ENCODE measurements at regions not wholly inside any gene's neighbourhood (a gene's known extent, or its start where the extent isn't known, plus 50 kb on each side); places are given as distances from the start of the nearest gene placed in this dataset.

DNA sequence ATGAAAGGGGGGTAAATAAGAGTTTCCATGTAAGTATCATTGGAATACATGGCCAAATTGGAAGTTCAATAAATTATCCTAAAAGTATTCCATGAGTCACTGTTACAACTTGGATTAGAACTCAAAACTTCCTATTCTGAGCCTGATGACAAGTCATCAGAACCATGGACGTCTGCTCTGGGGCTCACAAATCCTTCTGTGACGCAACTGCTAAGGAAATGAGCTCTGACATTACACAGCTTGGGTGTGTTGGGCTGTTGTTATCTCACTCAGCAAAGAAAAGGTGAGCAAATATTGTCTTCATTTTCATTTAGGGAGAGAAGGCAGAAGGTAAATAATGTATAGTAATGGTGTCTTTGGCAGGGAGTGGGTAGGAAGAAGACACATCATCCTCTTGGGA, 214.8 kb upstream of the ADO start (continued):
- TF ChIP-seq MEF2A (IDR thresholded peaks at IDR 0.05; ENCODE audit: borderline replicate concordance, low read depth): no peak
- TF ChIP-seq RFX5 (IDR thresholded peaks at IDR 0.05; ENCODE audit: low read length): no peak
- no peak for TF ChIP-seq FOSL2 (IDR thresholded peaks at IDR 0.05; ENCODE audit: borderline replicate concordance, low read depth)
- TF ChIP-seq RXRA (IDR thresholded peaks at IDR 0.05; ENCODE audit: borderline replicate concordance, low read depth): no peak
- TF ChIP-seq FOXM1 (IDR thresholded peaks at IDR 0.05; ENCODE audit: low read depth): no peak
- TF ChIP-seq, protein P1, sequence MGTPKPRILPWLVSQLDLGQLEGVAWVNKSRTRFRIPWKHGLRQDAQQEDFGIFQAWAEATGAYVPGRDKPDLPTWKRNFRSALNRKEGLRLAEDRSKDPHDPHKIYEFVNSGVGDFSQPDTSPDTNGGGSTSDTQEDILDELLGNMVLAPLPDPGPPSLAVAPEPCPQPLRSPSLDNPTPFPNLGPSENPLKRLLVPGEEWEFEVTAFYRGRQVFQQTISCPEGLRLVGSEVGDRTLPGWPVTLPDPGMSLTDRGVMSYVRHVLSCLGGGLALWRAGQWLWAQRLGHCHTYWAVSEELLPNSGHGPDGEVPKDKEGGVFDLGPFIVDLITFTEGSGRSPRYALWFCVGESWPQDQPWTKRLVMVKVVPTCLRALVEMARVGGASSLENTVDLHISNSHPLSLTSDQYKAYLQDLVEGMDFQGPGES (IDR thresholded peaks at IDR 0.05; ENCODE audit: low read depth, low read length): no peak
- no peak for TF ChIP-seq GABPA (IDR thresholded peaks at IDR 0.05; ENCODE audit: low read depth)
- TF ChIP-seq EP300 (IDR thresholded peaks at IDR 0.05; ENCODE audit: borderline replicate concordance in 1 of 2, low read depth in 1 of 2, low read length in 1 of 2): no peak

DNA sequence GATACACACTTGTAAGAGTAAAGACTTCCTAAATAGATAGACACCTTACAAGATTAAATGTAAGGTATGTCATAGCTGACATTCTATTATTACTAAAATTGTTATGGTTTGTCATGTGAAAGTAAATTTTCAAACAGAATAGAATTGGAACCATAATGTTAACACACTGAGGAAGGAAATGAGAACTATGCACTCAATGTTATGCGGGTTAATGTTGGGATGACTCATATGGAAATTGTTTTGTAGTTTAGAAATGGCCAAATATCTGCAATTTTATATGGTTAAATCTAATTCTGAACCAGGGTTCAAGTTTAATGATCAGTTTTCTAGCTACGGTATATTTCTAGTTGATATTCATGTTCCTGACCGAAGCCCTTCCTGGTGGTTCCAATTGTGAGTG, 214.2 kb upstream of the ADO start:
- H3K79me2 ChIP-seq (ENCODE audit: insufficient read depth): no peaks in the 10 kb centered on the region
- H3K9ac ChIP-seq: no peak overlapping the region
- no peak for DNase-seq
- POLR2A ChIA-PET: no interaction called here
- H4K20me1 ChIP-seq (ENCODE audit: insufficient read depth): no peaks in the 10 kb centered on the region
- H3F3A ChIP-seq (replicated peaks; ENCODE audit: insufficient read depth): no peaks in the 10 kb centered on the region
- H3K4me3 ChIP-seq (ENCODE audit: low read depth in 2 of 2, low read length in 1 of 2): no peak overlapping the region
- H3K4me2 ChIP-seq: no peak overlapping the region
- 74% methylated on average over 3 of the region's 3 CpGs for WGBS (ENCODE audit: low lambda C conversion rate)
- no peaks in the 10 kb centered on the region for H3K9me2 ChIP-seq
- CTCF ChIA-PET: interaction anchor here (1.2 kb wide), 1 partner anchor 569 kb away, joined by 3 read pairs; no protein-coding TSS in a partner anchor
- no peaks in the 10 kb centered on the region; a peak in 1 of 4 replicates for H3K4me1 ChIP-seq (ENCODE audit: control insufficient read depth in 1 of 2, insufficient read depth in 2 of 2, low read depth in 1 of 2, low read length in 1 of 2)
- H3K27ac ChIP-seq (ENCODE audit: low read depth in 2 of 2, low read length in 1 of 2): no peak overlapping the region
- no peaks in the 10 kb centered on the region for H3K27me3 ChIP-seq (ENCODE audit: insufficient read depth)
- no peaks in the 10 kb centered on the region for H3K36me3 ChIP-seq (replicated peaks in 1 of 2; ENCODE audit: control insufficient read depth in 1 of 2, insufficient read depth in 2 of 2, low read length in 1 of 2)
- no peak for TF ChIP-seq FOXJ3 (CRISPR knock-in tag; IDR thresholded peaks at IDR 0.05)
- TF ChIP-seq GABPA (IDR thresholded peaks at IDR 0.05; ENCODE audit: low read depth): no peak
- TF ChIP-seq JUND (IDR thresholded peaks at IDR 0.05): no peak
- TF ChIP-seq, protein P2, sequence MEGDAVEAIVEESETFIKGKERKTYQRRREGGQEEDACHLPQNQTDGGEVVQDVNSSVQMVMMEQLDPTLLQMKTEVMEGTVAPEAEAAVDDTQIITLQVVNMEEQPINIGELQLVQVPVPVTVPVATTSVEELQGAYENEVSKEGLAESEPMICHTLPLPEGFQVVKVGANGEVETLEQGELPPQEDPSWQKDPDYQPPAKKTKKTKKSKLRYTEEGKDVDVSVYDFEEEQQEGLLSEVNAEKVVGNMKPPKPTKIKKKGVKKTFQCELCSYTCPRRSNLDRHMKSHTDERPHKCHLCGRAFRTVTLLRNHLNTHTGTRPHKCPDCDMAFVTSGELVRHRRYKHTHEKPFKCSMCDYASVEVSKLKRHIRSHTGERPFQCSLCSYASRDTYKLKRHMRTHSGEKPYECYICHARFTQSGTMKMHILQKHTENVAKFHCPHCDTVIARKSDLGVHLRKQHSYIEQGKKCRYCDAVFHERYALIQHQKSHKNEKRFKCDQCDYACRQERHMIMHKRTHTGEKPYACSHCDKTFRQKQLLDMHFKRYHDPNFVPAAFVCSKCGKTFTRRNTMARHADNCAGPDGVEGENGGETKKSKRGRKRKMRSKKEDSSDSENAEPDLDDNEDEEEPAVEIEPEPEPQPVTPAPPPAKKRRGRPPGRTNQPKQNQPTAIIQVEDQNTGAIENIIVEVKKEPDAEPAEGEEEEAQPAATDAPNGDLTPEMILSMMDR (IDR thresholded peaks at IDR 0.05): no peak
- no peak for TF ChIP-seq FOSL2 (IDR thresholded peaks at IDR 0.05; ENCODE audit: borderline replicate concordance, low read depth)
- TF ChIP-seq, protein P3, sequence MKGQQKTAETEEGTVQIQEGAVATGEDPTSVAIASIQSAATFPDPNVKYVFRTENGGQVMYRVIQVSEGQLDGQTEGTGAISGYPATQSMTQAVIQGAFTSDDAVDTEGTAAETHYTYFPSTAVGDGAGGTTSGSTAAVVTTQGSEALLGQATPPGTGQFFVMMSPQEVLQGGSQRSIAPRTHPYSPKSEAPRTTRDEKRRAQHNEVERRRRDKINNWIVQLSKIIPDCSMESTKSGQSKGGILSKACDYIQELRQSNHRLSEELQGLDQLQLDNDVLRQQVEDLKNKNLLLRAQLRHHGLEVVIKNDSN (IDR thresholded peaks at IDR 0.05; ENCODE audit: borderline replicate concordance, low read depth): no peak
- no peak for TF ChIP-seq MXI1 (IDR thresholded peaks at IDR 0.05; ENCODE audit: low read depth, low read length)
- no peak for TF ChIP-seq RCOR1 (IDR thresholded peaks at IDR 0.05; ENCODE audit: low read length)
- no peak for TF ChIP-seq TAF1 (IDR thresholded peaks at IDR 0.05; ENCODE audit: borderline replicate concordance, low read depth, low read length)
- no peak overlapping the region for H2AFZ ChIP-seq (ENCODE audit: low read depth)
- H3K9me3 ChIP-seq: 0 out of 2 replicates have a peak, but pooled peaks cover 4% of the 10 kb centered on the region

Measured in SK-N-SH (cell line).